ENCODE measurements at regions not wholly inside any gene's neighbourhood (a gene's known extent, or its start where the extent isn't known, plus 50 kb on each side); places are given as distances from the start of the nearest gene placed in this dataset.
"Not testable (repeated sequence)": the region's sequence is repeated elsewhere in the genome, so short reads cannot be mapped to it uniquely, and the experiment has no call there.

- DNase-seq; intact Hi-C loops (cut with micrococcal nuclease; ENCODE audit: unreplicated experiment); H3K36me3 Mint-ChIP-seq (ENCODE audit: insufficient read depth, unreplicated experiment); H3K9me3 Mint-ChIP-seq (ENCODE audit: unreplicated experiment); H3K4me3 ChIP-seq (ENCODE audit: low read depth, low read length); H3K36me3 ChIP-seq (ENCODE audit: control insufficient read depth, insufficient read depth, low read length); H3K27ac Mint-ChIP-seq (ENCODE audit: unreplicated experiment); H3K27me3 Mint-ChIP-seq (ENCODE audit: insufficient read depth, unreplicated experiment); POLR2A ChIA-PET; H3K9me3 ChIP-seq; CTCF ChIA-PET; BruUV-seq (replicated peaks); H3K4me1 Mint-ChIP-seq (ENCODE audit: low read depth, unreplicated experiment); H3K4me1 ChIP-seq; H3K4me3 Mint-ChIP-seq (ENCODE audit: unreplicated experiment); H3K27me3 ChIP-seq (replicated peaks; ENCODE audit: control insufficient read depth, insufficient read depth, low read length): not testable (repeated sequence)
These were observed 101.1 kb upstream of the GPR39 start for GRCh38 chr2:132315546-132315945.

DNA sequence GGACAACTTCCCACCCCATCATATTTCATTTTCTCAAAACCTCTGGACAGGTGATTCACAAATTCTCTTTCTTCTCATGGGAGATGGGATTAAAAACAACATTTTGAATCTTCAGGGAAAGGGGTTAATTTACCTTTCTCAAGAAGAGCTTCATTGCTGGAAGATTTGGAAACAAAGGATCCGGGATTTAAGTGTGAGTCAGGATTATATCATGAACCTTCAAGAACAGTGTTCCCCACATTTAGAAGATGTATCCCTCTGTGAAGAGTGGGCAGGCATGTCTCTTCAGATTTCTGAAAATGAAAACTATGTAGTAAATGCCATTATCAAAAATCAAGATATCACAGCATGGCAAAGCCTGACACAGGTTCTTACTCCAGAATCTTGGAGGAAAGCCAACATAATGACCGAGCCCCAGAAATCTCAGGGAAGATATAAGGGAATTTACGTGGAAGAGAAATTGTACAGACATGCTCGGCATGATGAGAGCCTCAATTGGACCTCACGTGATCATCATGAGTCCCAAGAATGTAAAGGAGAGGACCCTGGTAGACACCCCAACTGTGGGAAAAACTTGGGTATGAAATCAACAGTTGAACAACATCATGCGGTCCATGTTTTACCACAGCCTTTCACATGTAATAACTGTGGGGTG lies 99.5 kb upstream of the GPR39 start:
- H3K4me1 ChIP-seq; H3K27me3 Mint-ChIP-seq (ENCODE audit: insufficient read depth, unreplicated experiment); H3K4me3 Mint-ChIP-seq (ENCODE audit: unreplicated experiment); CTCF ChIA-PET; POLR2A ChIA-PET; H3K9me3 Mint-ChIP-seq (ENCODE audit: unreplicated experiment); H3K36me3 ChIP-seq (ENCODE audit: control insufficient read depth, insufficient read depth, low read length); DNase-seq; BruUV-seq (replicated peaks); intact Hi-C loops (cut with micrococcal nuclease; ENCODE audit: unreplicated experiment); H3K27ac Mint-ChIP-seq (ENCODE audit: unreplicated experiment); H3K36me3 Mint-ChIP-seq (ENCODE audit: insufficient read depth, unreplicated experiment); H3K9me3 ChIP-seq; H3K4me1 Mint-ChIP-seq (ENCODE audit: low read depth, unreplicated experiment); H3K4me3 ChIP-seq (ENCODE audit: low read depth, low read length); H3K27me3 ChIP-seq (replicated peaks; ENCODE audit: control insufficient read depth, insufficient read depth, low read length): not testable (repeated sequence)

DNA sequence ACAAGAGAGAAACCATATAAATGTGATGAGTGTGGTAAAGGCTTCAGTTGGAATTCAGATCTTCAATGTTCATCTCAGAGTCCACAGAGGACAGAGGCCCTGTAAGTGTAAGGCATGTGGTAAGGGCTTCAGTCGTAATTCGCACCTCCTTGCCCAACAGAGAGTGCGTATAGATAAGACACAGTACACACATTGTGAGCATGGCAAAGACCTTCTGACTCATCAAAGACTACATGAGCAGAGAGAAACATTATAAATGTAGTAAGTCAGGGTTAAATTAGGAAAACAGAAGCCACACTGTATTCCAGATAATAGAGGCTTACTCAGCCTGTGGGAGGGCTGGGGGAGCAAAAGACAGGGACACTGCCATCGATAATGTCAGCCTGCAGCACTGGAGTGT lies 98.1 kb upstream of the GPR39 start:
- H3K36me3 ChIP-seq (ENCODE audit: control insufficient read depth, insufficient read depth, low read length); H3K4me1 Mint-ChIP-seq (ENCODE audit: low read depth, unreplicated experiment); H3K9me3 Mint-ChIP-seq (ENCODE audit: unreplicated experiment): not testable (repeated sequence)

GRCh38 chr2:132324005-132324404 lies 92.6 kb upstream of the GPR39 start:
- H3K4me3 ChIP-seq (ENCODE audit: low read depth, low read length); H3K4me1 Mint-ChIP-seq (ENCODE audit: low read depth, unreplicated experiment); H3K9me3 ChIP-seq; H3K27me3 ChIP-seq (replicated peaks; ENCODE audit: control insufficient read depth, insufficient read depth, low read length); H3K27ac Mint-ChIP-seq (ENCODE audit: unreplicated experiment); H3K36me3 Mint-ChIP-seq (ENCODE audit: insufficient read depth, unreplicated experiment); CTCF ChIA-PET; BruUV-seq (replicated peaks); H3K4me1 ChIP-seq; H3K9me3 Mint-ChIP-seq (ENCODE audit: unreplicated experiment); POLR2A ChIA-PET; intact Hi-C loops (cut with micrococcal nuclease; ENCODE audit: unreplicated experiment); H3K4me3 Mint-ChIP-seq (ENCODE audit: unreplicated experiment); H3K36me3 ChIP-seq (ENCODE audit: control insufficient read depth, insufficient read depth, low read length); DNase-seq; H3K27me3 Mint-ChIP-seq (ENCODE audit: insufficient read depth, unreplicated experiment): not testable (repeated sequence)

More for the DNA sequence above, 98.1 kb upstream of the GPR39 start:
- H3K27me3 Mint-ChIP-seq (ENCODE audit: insufficient read depth, unreplicated experiment); H3K27ac Mint-ChIP-seq (ENCODE audit: unreplicated experiment); intact Hi-C loops (cut with micrococcal nuclease; ENCODE audit: unreplicated experiment); H3K27me3 ChIP-seq (replicated peaks; ENCODE audit: control insufficient read depth, insufficient read depth, low read length); H3K4me3 Mint-ChIP-seq (ENCODE audit: unreplicated experiment); BruUV-seq (replicated peaks); H3K36me3 Mint-ChIP-seq (ENCODE audit: insufficient read depth, unreplicated experiment); DNase-seq; H3K4me3 ChIP-seq (ENCODE audit: low read depth, low read length); H3K4me1 ChIP-seq; POLR2A ChIA-PET; H3K9me3 ChIP-seq; CTCF ChIA-PET: not testable (repeated sequence)

GRCh38 chr2:132332345-132333033 lies 84.1 kb upstream of the GPR39 start:
- H3K36me3 Mint-ChIP-seq (ENCODE audit: insufficient read depth, unreplicated experiment); H3K27me3 ChIP-seq (replicated peaks; ENCODE audit: control insufficient read depth, insufficient read depth, low read length); H3K4me3 Mint-ChIP-seq (ENCODE audit: unreplicated experiment); H3K27me3 Mint-ChIP-seq (ENCODE audit: insufficient read depth, unreplicated experiment); H3K4me1 ChIP-seq; DNase-seq; H3K36me3 ChIP-seq (ENCODE audit: control insufficient read depth, insufficient read depth, low read length); H3K4me1 Mint-ChIP-seq (ENCODE audit: low read depth, unreplicated experiment); H3K9me3 ChIP-seq; CTCF ChIA-PET; intact Hi-C loops (cut with micrococcal nuclease; ENCODE audit: unreplicated experiment); BruUV-seq (replicated peaks); H3K9me3 Mint-ChIP-seq (ENCODE audit: unreplicated experiment); H3K4me3 ChIP-seq (ENCODE audit: low read depth, low read length); H3K27ac Mint-ChIP-seq (ENCODE audit: unreplicated experiment); POLR2A ChIA-PET: not testable (repeated sequence)

DNA sequence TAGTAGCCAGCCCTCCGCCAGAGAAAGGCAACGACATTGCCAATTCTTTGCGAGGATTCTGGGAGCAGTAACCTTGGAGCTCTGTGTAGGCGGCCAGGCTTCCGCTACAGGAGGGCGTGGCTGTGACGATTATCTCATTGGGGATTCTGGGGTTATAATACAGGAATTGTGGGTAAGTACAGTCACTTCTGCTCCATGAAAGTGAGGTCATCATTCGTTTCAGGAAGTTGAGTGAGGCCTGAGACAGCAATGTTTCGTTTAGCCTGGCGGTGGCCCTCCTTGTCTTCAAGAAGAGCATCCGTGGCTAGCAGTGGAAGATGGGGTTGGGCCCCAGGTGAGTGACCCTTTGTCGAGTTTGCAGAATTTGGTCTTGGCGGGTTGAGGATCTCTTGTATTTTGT lies 79.5 kb upstream of the GPR39 start:
- H3K27me3 Mint-ChIP-seq (ENCODE audit: insufficient read depth, unreplicated experiment); H3K36me3 ChIP-seq (ENCODE audit: control insufficient read depth, insufficient read depth, low read length); intact Hi-C loops (cut with micrococcal nuclease; ENCODE audit: unreplicated experiment); H3K27me3 ChIP-seq (replicated peaks; ENCODE audit: control insufficient read depth, insufficient read depth, low read length); H3K4me1 Mint-ChIP-seq (ENCODE audit: low read depth, unreplicated experiment); POLR2A ChIA-PET; BruUV-seq (replicated peaks); H3K9me3 ChIP-seq; H3K9me3 Mint-ChIP-seq (ENCODE audit: unreplicated experiment); H3K4me1 ChIP-seq; DNase-seq; H3K36me3 Mint-ChIP-seq (ENCODE audit: insufficient read depth, unreplicated experiment); H3K4me3 ChIP-seq (ENCODE audit: low read depth, low read length); H3K27ac Mint-ChIP-seq (ENCODE audit: unreplicated experiment); H3K4me3 Mint-ChIP-seq (ENCODE audit: unreplicated experiment); CTCF ChIA-PET: not testable (repeated sequence)

GRCh38 chr2:132337844-132338243 lies 78.8 kb upstream of the GPR39 start:
- H3K36me3 ChIP-seq (ENCODE audit: control insufficient read depth, insufficient read depth, low read length); BruUV-seq (replicated peaks); H3K27me3 Mint-ChIP-seq (ENCODE audit: insufficient read depth, unreplicated experiment); DNase-seq; H3K9me3 ChIP-seq; H3K9me3 Mint-ChIP-seq (ENCODE audit: unreplicated experiment); intact Hi-C loops (cut with micrococcal nuclease; ENCODE audit: unreplicated experiment); H3K4me1 Mint-ChIP-seq (ENCODE audit: low read depth, unreplicated experiment); POLR2A ChIA-PET; H3K4me3 ChIP-seq (ENCODE audit: low read depth, low read length); H3K27ac Mint-ChIP-seq (ENCODE audit: unreplicated experiment); CTCF ChIA-PET; H3K27me3 ChIP-seq (replicated peaks; ENCODE audit: control insufficient read depth, insufficient read depth, low read length); H3K36me3 Mint-ChIP-seq (ENCODE audit: insufficient read depth, unreplicated experiment); H3K4me1 ChIP-seq; H3K4me3 Mint-ChIP-seq (ENCODE audit: unreplicated experiment): not testable (repeated sequence)
